ENCODE measurements at regions not wholly inside any gene's neighbourhood (a gene's known extent, or its start where the extent isn't known, plus 50 kb on each side); places are given as distances from the start of the nearest gene placed in this dataset.

DNA sequence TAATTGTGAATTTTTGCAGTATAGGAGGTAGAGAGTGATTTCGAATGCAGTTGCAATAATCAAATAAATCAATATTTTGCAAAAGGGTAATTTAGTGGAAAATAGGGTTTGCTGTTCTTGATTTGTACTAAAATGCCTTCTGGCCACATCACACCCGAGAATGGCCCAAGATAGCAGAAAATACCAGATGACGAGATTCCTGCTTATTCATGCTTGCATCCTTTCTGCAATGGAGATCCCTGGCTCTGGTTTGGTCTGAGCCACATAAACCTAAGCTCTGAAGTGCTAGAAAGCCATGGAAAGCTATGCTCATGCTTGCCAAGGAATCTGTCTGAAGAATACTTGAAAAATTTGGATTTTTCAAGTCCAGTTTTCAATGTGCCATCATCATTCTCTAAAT is 634.2 kb upstream of the COBL start:
- TF ChIP-seq POLR2AphosphoS5 (IDR thresholded peaks at IDR 0.05; ENCODE audit: low read depth, low read length) (no peak), POLR2A (IDR thresholded peaks at IDR 0.05; ENCODE audit: low read depth, low read length) (no peak), TAF1 (IDR thresholded peaks at IDR 0.05; ENCODE audit: low read depth, low read length) (no peak)
